Right renal cortex interstitium (tissue), 3 donors: ENCODE measurements at regions not wholly inside any gene's neighbourhood (a gene's known extent, or its start where the extent isn't known, plus 50 kb on each side); places are given as distances from the start of the nearest gene placed in this dataset.

Experiments used
- DNase-seq, 3 donors: peaks; one replicate each; pipeline ENCODE4 v3.0.0-alpha.2; 2013; ENCODE audit warnings: low read depth in 3 of 3, low spot score in 2 of 3

GRCh38 chr1:181142096-181142958 lies 53.8 kb downstream of the IER5 start:
- peak; percentile 65 to 72 (median 72) for DNase-seq

GRCh38 chr1:181143102-181143859 lies 54.8 kb downstream of the IER5 start:
- no peak for DNase-seq

GRCh38 chr1:181144238-181144637 lies 55.7 kb downstream of the IER5 start:
- no peak for DNase-seq

GRCh38 chr1:181148636-181149035 lies 60.1 kb downstream of the IER5 start:
- no peak for DNase-seq

- no peak for DNase-seq
Measured at GRCh38 chr1:181149326-181150125, 61.0 kb downstream of the IER5 start.

- no peak for DNase-seq
Measured at GRCh38 chr1:181150273-181150672, 61.8 kb downstream of the IER5 start.

GRCh38 chr1:181150842-181151241 lies 62.3 kb downstream of the IER5 start:
- DNase-seq, result no peak

GRCh38 chr1:181151378-181152326 lies 63.2 kb downstream of the IER5 start:
- no peak for DNase-seq

- no peak for DNase-seq
Measured at GRCh38 chr1:181152892-181153633, 64.6 kb downstream of the IER5 start.

GRCh38 chr1:181153634-181153961 lies 65.1 kb downstream of the IER5 start:
- no peak for DNase-seq

GRCh38 chr1:181155339-181155738 lies 66.8 kb downstream of the IER5 start:
- DNase-seq, result no peak

- no peak for DNase-seq
Measured at GRCh38 chr1:181159451-181160140, 71.1 kb downstream of the IER5 start.

GRCh38 chr1:181160322-181160721 lies 71.8 kb downstream of the IER5 start:
- no peak for DNase-seq

- DNase-seq, result no peak
Measured at GRCh38 chr1:181160998-181161870, 72.7 kb downstream of the IER5 start.

GRCh38 chr1:181163662-181164061 lies 75.2 kb downstream of the IER5 start:
- no peak for DNase-seq

GRCh38 chr1:181166377-181167196 lies 78.1 kb downstream of the IER5 start:
- peak; percentile 60 to 67 (median 64) for DNase-seq

GRCh38 chr1:181169281-181169865 lies 80.9 kb downstream of the IER5 start:
- DNase-seq, result no peak
